Amygdala (tissue), 56 donors: ENCODE measurements at regions not wholly inside any gene's neighbourhood (a gene's known extent, or its start where the extent isn't known, plus 50 kb on each side); places are given as distances from the start of the nearest gene placed in this dataset.

Source experiments
- DNase-seq, 56 donors: peaks; one replicate each; lab custom pipeline; 2025; lab: John Stamatoyannopoulos, UW

GRCh38 chr9:100933656-100934055, 94.9 kb upstream of the PLPPR1 start:
- DNase-seq: no peak

DNA sequence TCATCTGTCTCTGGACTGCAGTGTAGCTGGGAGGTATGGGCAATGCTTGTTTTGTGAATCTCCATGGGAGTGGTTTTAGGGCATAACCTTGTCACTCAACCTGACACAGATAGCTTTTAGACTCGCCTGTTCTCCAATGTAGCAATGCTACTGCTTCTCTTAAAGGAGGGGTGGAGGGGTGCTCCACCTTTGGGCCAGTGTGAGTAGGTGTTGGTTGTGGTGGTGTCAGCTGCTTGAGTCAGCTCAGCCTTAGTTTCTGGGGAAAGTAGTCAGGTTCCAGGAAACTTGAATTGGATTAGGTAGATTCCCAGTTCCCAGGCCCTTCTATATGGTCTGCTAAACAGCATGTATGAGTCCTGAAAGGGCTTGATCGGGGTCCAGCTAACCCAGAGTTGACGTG, 91.1 kb upstream of the PLPPR1 start:
- no peak for DNase-seq

- no peak for DNase-seq
Observed at GRCh38 chr9:100938507-100938906, 90.0 kb upstream of the PLPPR1 start.

GRCh38 chr9:100939636-100940035, 88.9 kb upstream of the PLPPR1 start:
- DNase-seq: no peak

DNA sequence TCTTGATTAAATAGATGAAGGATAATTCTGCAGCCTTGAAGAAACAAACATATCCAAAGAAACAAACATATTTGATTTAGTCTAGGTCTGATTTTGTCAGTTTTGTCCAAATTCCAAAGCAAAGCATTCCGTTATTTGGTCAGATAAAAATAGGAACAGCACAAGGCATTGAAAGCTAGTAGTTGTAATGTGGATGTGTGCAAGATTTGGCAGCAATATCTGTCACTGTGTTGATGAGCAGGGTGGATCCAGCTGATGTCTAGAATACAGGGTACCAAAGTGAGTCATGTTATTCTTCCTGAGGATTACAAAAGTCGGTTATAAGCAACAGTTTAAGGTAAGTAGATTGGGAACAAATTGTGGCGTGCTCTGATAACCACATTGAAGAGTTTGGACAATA, 69.3 kb upstream of the PLPPR1 start:
- no peak for DNase-seq
